ENCODE measurements at regions not wholly inside any gene's neighbourhood (a gene's known extent, or its start where the extent isn't known, plus 50 kb on each side); places are given as distances from the start of the nearest gene placed in this dataset.

DNA sequence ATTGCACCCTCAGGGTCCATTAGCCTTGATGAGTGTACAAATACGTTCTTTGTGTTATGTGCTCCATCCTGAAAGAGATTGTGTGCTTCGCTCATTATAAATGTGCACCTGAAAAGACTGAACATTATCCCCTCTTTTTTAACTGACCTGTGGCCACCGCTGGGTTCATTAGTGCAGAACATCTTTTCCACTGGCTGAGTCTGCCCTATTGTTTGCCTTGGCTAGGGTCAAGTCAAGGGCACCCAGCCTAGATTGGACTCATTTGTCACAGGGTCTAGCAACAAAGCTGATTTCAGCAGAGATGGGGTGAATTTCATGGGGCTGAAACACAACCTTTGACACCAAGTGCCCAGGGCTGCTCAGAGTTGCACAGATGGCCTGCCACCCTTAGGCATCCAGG lies 764.1 kb upstream of the ARRDC3 start:
- H4K20me1 ChIP-seq (ENCODE audit: control insufficient read depth, insufficient read depth, low read length, poor library complexity, severe bottlenecking), result no peaks in the 10 kb centered on the region
- no peaks in the 10 kb centered on the region for H3K9me3 ChIP-seq (ENCODE audit: control extremely low read depth in 1 of 3, control insufficient read depth in 2 of 3, insufficient read depth in 1 of 3, low read length in 2 of 3)
- ATAC-seq (ENCODE audit: low read depth) (no peak), DNase-seq (no peak)
- H2AFZ ChIP-seq (ENCODE audit: insufficient read depth, low read depth, low read length, poor library complexity, severe bottlenecking), result no peak overlapping the region
- no peak overlapping the region for H3K4me3 ChIP-seq (ENCODE audit: control extremely low read depth in 1 of 5, extremely low read depth in 1 of 5, insufficient read depth in 1 of 5, low read depth in 2 of 5, low read length in 4 of 5)
- H3K27me3 Mint-ChIP-seq, result no peaks in the 10 kb centered on the region
- peaks cover 2% of the 10 kb centered on the region for H3K9me3 Mint-ChIP-seq (ENCODE audit: insufficient read depth)
- CTCF ChIA-PET, result no interaction called here
- no peaks in the 10 kb centered on the region for H3K27me3 ChIP-seq (replicated peaks in 1 of 4; ENCODE audit: control extremely low read depth in 1 of 4, control insufficient read depth in 3 of 4, insufficient read depth in 4 of 4, low read length in 3 of 4)
- TF ChIP-seq, protein P1, sequence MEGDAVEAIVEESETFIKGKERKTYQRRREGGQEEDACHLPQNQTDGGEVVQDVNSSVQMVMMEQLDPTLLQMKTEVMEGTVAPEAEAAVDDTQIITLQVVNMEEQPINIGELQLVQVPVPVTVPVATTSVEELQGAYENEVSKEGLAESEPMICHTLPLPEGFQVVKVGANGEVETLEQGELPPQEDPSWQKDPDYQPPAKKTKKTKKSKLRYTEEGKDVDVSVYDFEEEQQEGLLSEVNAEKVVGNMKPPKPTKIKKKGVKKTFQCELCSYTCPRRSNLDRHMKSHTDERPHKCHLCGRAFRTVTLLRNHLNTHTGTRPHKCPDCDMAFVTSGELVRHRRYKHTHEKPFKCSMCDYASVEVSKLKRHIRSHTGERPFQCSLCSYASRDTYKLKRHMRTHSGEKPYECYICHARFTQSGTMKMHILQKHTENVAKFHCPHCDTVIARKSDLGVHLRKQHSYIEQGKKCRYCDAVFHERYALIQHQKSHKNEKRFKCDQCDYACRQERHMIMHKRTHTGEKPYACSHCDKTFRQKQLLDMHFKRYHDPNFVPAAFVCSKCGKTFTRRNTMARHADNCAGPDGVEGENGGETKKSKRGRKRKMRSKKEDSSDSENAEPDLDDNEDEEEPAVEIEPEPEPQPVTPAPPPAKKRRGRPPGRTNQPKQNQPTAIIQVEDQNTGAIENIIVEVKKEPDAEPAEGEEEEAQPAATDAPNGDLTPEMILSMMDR (IDR thresholded peaks at IDR 0.05), result no peak
- no peak for TF ChIP-seq EZH2 (IDR thresholded peaks at IDR 0.05; ENCODE audit: borderline replicate concordance, insufficient read depth, low read depth, low read length, poor library complexity, severe bottlenecking)
- no peak overlapping the region for H3K27ac Mint-ChIP-seq
- intact Hi-C loops (cut with micrococcal nuclease), result no loop called here
- WGBS (ENCODE audit: insufficient coverage), result 75% methylated on average over 3 of the region's 3 CpGs
- POLR2A ChIA-PET, result no interaction called here
- no peaks in the 10 kb centered on the region for H3K4me1 Mint-ChIP-seq
- no peak overlapping the region for H3K4me2 ChIP-seq (replicated peaks; ENCODE audit: low read depth, low read length, poor library complexity, severe bottlenecking)
- no peak overlapping the region for H3K27ac ChIP-seq (ENCODE audit: low read length in 2 of 2)
- no peaks in the 10 kb centered on the region for H3K4me1 ChIP-seq (ENCODE audit: control insufficient read depth in 2 of 2, insufficient read depth in 2 of 2, low read length in 2 of 2)
- no peaks in the 10 kb centered on the region for H3K36me3 ChIP-seq (replicated peaks in 1 of 2; ENCODE audit: control extremely low read depth in 1 of 2, control insufficient read depth in 1 of 2, extremely low read depth in 1 of 2, insufficient read depth in 2 of 2, low read length in 1 of 2)
- H3K9ac ChIP-seq (ENCODE audit: low read length), result no peak overlapping the region
- no peak overlapping the region for H3K4me3 Mint-ChIP-seq
- H3K79me2 ChIP-seq (ENCODE audit: control insufficient read depth, insufficient read depth, low read length), result no peaks in the 10 kb centered on the region

DNA sequence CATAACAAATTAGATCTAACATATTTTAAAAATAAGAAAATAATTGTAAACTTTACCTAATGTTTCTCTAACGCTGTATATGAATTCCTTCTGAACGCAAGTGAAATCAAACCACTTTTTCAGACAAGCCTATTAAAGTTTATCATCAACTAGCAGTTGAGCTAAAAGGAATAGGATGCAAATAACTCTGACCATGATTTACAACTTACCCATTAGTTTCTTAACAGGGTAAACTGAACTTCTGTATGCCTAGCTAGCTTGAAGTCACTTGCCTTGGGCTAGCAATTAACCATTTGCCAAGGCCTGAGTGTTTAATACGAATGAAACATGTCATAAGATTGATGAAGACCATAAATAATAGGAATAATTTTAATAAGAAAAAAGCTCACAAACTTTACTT lies 762.7 kb upstream of the ARRDC3 start:
- Mint-ChIP-seq H3K4me3 (no peak overlapping the region), H3K4me1 (no peaks in the 10 kb centered on the region), H3K27me3 (no peaks in the 10 kb centered on the region), H3K27ac (no peak overlapping the region), H3K9me3 (ENCODE audit: insufficient read depth) (peaks cover 4% of the 10 kb centered on the region)
- CTCF ChIA-PET, result no interaction called here
- Histone ChIP-seq H2AFZ (ENCODE audit: insufficient read depth, low read depth, low read length, poor library complexity, severe bottlenecking) (no peak overlapping the region), H4K20me1 (ENCODE audit: control insufficient read depth, insufficient read depth, low read length, poor library complexity, severe bottlenecking) (no peaks in the 10 kb centered on the region), H3K4me1 (ENCODE audit: control insufficient read depth in 2 of 2, insufficient read depth in 2 of 2, low read length in 2 of 2) (no peaks in the 10 kb centered on the region), H3K27ac (ENCODE audit: low read length in 2 of 2) (no peak overlapping the region), H3K4me3 (ENCODE audit: control extremely low read depth in 1 of 5, extremely low read depth in 1 of 5, insufficient read depth in 1 of 5, low read depth in 2 of 5, low read length in 4 of 5) (no peak overlapping the region), H3K9ac (ENCODE audit: low read length) (no peak overlapping the region), H3K4me2 (replicated peaks; ENCODE audit: low read depth, low read length, poor library complexity, severe bottlenecking) (no peak overlapping the region), H3K79me2 (ENCODE audit: control insufficient read depth, insufficient read depth, low read length) (no peaks in the 10 kb centered on the region), H3K9me3 (ENCODE audit: control extremely low read depth in 1 of 3, control insufficient read depth in 2 of 3, insufficient read depth in 1 of 3, low read length in 2 of 3) (no peaks in the 10 kb centered on the region), H3K27me3 (replicated peaks in 1 of 4; ENCODE audit: control extremely low read depth in 1 of 4, control insufficient read depth in 3 of 4, insufficient read depth in 4 of 4, low read length in 3 of 4) (no peaks in the 10 kb centered on the region), H3K36me3 (replicated peaks in 1 of 2; ENCODE audit: control extremely low read depth in 1 of 2, control insufficient read depth in 1 of 2, extremely low read depth in 1 of 2, insufficient read depth in 2 of 2, low read length in 1 of 2) (no peaks in the 10 kb centered on the region)
- no peak for ATAC-seq (ENCODE audit: low read depth)
- POLR2A ChIA-PET, result no interaction called here
- no peak for DNase-seq
- TF ChIP-seq, protein P1 (IDR thresholded peaks at IDR 0.05), result no peak
- no peak for TF ChIP-seq EZH2 (IDR thresholded peaks at IDR 0.05; ENCODE audit: borderline replicate concordance, insufficient read depth, low read depth, low read length, poor library complexity, severe bottlenecking)
- intact Hi-C loops (cut with micrococcal nuclease), result no loop called here
- WGBS (ENCODE audit: insufficient coverage), result no CpG with 5 or more reads among the region's 3 CpGs

All from B cell (primary cell).